HG03460 (cell line): ENCODE measurements at regions not wholly inside any gene's neighbourhood (a gene's known extent, or its start where the extent isn't known, plus 50 kb on each side); places are given as distances from the start of the nearest gene placed in this dataset.

Experiments
- ATAC-seq: cut with Tn5 transposase; IDR thresholded peaks from one replicate; pipeline ENCODE4 v1.9.1; 2021; ENCODE audit not compliant: unreplicated experiment

DNA sequence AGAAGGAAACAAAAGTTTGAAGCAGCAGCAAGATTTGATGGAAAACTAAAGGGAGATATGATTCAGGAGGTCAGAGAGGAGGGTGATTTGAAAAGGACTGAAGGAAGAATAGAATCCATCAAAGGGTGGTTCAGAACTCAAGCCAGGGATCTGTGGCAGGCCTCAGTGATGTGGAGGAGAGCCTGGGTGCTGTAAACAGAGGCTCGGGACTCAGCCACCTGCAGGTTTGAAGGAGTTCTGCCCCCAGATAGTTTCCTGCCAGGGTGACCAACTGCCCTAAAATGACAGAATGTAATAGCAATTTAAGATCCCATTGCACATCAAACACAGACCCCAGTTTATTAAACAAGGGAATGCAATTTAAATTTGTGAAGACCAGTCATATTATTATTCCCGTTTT is 204.0 kb upstream of the FAT1 start:
- ATAC-seq, result no peak

DNA sequence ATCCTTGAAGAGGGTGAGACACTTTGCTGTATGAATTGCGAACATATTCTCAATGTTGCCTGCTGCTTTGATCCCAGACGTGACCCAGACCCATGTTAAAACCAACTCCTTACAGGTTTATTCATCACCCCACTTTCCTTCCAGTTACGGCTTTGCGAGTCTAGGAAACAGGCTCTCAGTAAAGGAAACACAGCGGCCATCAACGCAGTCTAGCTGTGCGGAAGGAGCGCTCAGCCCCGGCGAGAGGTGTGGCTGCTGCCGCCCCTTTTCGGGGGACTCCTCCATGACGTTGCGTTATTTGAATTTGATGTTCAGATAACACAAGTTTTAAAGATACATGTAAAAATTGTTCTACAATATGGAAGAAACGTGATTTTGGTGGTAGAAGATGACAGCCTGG is 206.4 kb upstream of the FAT1 start:
- no peak for ATAC-seq

- no peak for ATAC-seq
Measured at GRCh38 chr4:186931519-186931918, 207.9 kb upstream of the FAT1 start.

- ATAC-seq, result no peak
Measured at GRCh38 chr4:186932196-186932595, 208.5 kb upstream of the FAT1 start.

- no peak for ATAC-seq
Measured at GRCh38 chr4:186932631-186933187, 209.1 kb upstream of the FAT1 start.

- no peak for ATAC-seq
Measured at GRCh38 chr4:186934244-186934643, 210.6 kb upstream of the FAT1 start.

DNA sequence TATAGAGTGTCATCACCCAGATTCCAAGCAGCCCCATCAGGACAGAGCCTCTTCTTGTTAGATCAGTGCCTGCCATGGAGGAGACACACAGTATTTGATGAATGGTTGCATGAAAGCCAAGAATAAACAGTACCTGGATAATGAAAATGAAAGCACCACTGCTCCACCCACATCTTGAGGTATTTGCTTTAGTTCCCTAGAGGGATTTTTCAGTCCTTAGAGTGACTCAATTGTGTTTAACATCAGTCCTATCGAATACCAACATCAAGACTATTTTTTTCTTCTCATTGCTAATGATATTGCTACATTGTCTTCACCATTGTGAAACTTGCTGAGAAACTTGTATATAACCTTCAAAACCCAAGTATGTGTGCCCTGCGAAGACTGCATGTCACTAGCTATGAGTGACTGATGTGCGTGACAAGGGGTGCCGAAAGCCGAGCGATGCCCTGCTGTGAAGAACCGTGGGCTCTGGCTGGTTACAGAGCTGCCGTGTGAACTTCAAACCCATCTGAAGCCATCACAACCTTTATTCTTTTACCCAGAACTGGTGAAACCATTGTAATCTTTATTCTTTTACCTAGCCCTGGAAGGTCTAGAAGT is 211.3 kb upstream of the FAT1 start:
- ATAC-seq, result no peak

GRCh38 chr4:186935901-186936300 is 212.2 kb upstream of the FAT1 start:
- ATAC-seq, result no peak

- ATAC-seq, result no peak
Measured at GRCh38 chr4:186936496-186937375, 213.1 kb upstream of the FAT1 start.

DNA sequence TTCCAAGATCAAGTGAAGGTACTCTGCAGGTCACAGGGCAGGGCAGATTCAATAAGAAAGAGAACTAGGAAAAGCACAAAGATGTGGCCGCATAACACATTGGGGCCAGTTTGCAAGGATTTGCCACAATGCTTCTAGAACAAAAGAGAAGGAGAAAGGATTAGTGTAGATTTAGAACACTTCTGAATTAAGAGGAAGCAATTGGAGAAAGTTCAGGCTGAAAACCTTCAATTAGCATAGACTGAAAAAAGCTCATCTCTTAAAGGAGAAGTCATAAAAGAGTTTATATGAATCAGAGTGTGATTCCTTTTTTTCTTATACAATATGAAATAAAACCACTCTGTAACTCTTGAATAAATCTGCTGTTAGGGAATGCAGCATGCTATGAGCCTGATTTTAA is 215.6 kb upstream of the FAT1 start:
- ATAC-seq, result no peak

- no peak for ATAC-seq
Measured at GRCh38 chr4:186939766-186940165, 216.1 kb upstream of the FAT1 start.

DNA sequence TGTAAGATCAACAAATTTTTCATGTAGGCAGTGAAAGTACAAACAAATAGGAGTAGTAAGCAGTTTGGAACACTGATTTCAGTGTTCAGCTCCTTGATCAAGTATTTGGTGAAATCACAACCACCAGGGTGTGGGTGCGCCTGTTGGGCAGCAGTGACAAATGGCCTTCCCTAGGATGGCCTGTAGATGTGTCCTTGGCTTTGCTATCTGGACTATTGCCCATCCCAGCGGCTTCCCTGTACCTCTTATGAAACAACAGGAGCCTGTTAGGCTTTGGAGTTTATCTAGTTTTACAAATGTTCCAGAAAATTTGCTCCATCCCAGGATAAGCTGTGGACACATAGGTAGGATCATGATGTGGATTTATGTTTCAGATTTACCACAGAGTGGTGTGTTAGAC is 216.8 kb upstream of the FAT1 start:
- no peak for ATAC-seq

DNA sequence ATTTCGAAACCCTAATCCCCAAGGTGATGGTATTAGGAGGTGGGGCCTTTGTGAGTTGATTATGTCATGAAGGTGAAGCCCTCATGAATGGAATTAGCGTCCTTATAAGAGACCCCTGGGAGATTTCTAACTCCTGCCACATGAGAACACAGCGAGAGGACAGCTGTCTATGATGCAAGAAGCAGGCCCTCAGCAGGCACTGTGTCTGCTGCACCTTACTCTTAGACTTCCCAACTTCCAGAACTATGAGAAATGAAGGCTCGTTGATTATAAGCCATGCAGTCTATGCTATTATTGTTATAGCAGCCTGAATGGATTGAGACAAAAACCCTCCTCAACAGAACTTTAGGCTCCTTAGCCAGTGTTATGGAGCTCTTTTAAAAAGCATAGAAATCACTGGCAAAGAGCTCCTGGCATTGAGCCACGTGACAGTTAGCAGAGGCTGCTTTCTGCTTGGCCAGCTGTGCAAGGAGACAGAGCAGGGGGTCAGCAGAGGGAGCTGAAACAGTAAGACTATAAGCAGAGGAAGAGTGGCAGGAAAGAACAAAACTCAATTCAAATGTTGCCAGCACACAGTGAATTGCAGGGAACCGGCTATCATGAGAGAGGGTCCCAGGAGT is 219.2 kb upstream of the FAT1 start:
- no peak for ATAC-seq

GRCh38 chr4:186943411-186943810 is 219.8 kb upstream of the FAT1 start:
- ATAC-seq, result no peak

- ATAC-seq, result no peak
Measured at GRCh38 chr4:186946136-186946535, 222.5 kb upstream of the FAT1 start.

DNA sequence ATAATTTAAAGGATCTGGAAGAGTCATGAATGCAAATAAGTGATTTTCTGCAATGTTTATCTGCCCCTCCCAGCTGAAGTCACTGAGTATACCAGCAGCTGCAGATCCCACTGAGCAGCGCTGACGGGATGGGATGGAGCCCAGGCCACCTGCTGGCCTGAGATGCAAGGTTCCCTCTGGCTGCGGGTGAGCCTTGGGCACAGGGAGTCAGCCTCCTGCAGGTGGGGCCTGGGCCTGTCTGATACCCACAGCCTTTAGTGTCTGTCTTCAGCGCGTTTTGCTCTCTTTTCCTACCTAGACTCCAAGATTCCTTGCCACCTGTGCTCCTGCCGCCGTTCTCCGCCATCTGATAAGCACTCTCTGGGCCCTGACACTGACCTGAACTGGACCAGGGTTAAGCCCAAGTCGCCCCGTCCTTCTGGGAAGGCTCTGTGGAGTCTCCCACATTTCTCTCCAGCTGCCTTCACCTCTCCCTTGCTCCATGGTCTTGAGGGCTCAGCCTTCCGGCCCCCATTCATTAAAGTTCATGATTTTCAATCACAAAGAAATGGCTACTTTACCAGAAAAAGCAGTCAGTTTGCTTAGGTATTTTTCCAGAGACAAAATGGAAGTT is 223.1 kb upstream of the FAT1 start:
- ATAC-seq, result no peak

GRCh38 chr4:186948361-186949242 is 224.9 kb upstream of the FAT1 start:
- no peak for ATAC-seq

GRCh38 chr4:186949847-186950246 is 226.2 kb upstream of the FAT1 start:
- no peak for ATAC-seq

GRCh38 chr4:186952709-186953108 is 229.1 kb upstream of the FAT1 start:
- ATAC-seq, result no peak

- no peak for ATAC-seq
Measured at GRCh38 chr4:186953599-186954260, 230.1 kb upstream of the FAT1 start.
